Karpas-422 (cell line): ENCODE measurements at regions not wholly inside any gene's neighbourhood (a gene's known extent, or its start where the extent isn't known, plus 50 kb on each side); places are given as distances from the start of the nearest gene placed in this dataset.
"Not testable (repeated sequence)": the region's sequence is repeated elsewhere in the genome, so short reads cannot be mapped to it uniquely, and the experiment has no call there.

Source experiments
- DNase-seq: peaks from one replicate; pipeline ENCODE4 v3.0.0-alpha.2; 2015
- H2AFZ ChIP-seq: fragments of 200-600 bp; sonication (generic); 2 replicates; pipeline ENCODE4 v1.6.1; 2014; ENCODE audit warnings: antibody characterized with exemption, low read length, mixed read lengths
- H3K27ac ChIP-seq: fragments of 200-600 bp; sonication (generic); 2 replicates; pipeline ENCODE4 v1.5.1; 2014; ENCODE audit warnings: mild to moderate bottlenecking, low read length, moderate library complexity
- H3K27me3 ChIP-seq: fragments of 200-600 bp; sonication (generic); 2 replicates; pipeline ENCODE4 v1.6.1; 2014; ENCODE audit warnings: low read length, mixed read lengths
- H3K36me3 ChIP-seq: fragments of 200-600 bp; sonication (generic); 2 replicates; pipeline ENCODE4 v1.6.1; 2014; ENCODE audit warnings: low read length, mixed read lengths; ENCODE audit not compliant: insufficient read depth
- H3K4me1 ChIP-seq: fragments of 200-600 bp; sonication (generic); 2 replicates; pipeline ENCODE4 v1.6.1; 2014; ENCODE audit warnings: mild to moderate bottlenecking, low read length, mixed read lengths
- H3K4me2 ChIP-seq: fragments of 200-600 bp; sonication (generic); 2 replicates; pipeline ENCODE4 v1.6.1; 2014; ENCODE audit warnings: low read length, low read depth, mild to moderate bottlenecking; ENCODE audit not compliant: poor library complexity, severe bottlenecking
- H3K4me3 ChIP-seq: fragments of 200-600 bp; sonication (generic); 2 replicates; pipeline ENCODE4 v1.5.1; 2014; ENCODE audit warnings: mild to moderate bottlenecking, antibody characterized with exemption, low read length, mixed read lengths
- H3K79me2 ChIP-seq: fragments of 200-600 bp; sonication (generic); 2 replicates; pipeline ENCODE4 v1.6.1; 2014; ENCODE audit warnings: mild to moderate bottlenecking, low read length, mixed read lengths
- H3K9ac ChIP-seq: fragments of 200-600 bp; sonication (generic); 2 replicates; pipeline ENCODE4 v1.6.0; 2014; ENCODE audit warnings: low read length
- H3K9me2 ChIP-seq: fragments of 200-600 bp; sonication (generic), shearing (Covaris generic); replicated peaks from 2 replicates; pipeline ENCODE4 v1.6.0; 2014; ENCODE audit warnings: mild to moderate bottlenecking, low read length, moderate library complexity; ENCODE audit not compliant: insufficient read depth
- H3K9me3 ChIP-seq: fragments of 300-700, 200-600 bp; sonication (generic); 2 replicates; pipeline ENCODE4 v1.6.1; 2014; ENCODE audit warnings: low read length, mixed read lengths
- H4K20me1 ChIP-seq: fragments of 200-600 bp; sonication (generic); 2 replicates; pipeline ENCODE4 v1.6.1; 2014; ENCODE audit warnings: mild to moderate bottlenecking, antibody characterized with exemption, low read length, low read depth; ENCODE audit not compliant: insufficient read depth

DNA sequence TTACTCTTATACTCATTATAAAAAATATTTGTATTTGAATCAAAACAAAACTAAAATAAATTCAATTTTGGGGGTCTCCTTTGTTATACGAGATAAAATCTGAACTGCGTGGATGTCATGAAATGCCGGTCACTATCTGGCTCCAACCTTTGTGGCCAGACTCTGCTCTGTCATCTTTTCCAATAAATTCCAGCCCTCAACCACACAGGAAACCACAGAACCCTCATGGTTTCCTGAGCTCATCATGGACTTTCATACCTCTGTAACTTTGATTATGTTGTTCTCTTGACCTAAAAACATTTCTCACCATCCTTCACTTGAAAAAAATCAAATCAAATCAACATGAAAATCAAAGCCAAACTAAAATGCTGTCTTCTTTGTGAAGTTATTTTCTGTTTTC, 724.7 kb downstream of the METTL4 start:
- no peaks in the 10 kb centered on the region for H4K20me1 ChIP-seq

DNA sequence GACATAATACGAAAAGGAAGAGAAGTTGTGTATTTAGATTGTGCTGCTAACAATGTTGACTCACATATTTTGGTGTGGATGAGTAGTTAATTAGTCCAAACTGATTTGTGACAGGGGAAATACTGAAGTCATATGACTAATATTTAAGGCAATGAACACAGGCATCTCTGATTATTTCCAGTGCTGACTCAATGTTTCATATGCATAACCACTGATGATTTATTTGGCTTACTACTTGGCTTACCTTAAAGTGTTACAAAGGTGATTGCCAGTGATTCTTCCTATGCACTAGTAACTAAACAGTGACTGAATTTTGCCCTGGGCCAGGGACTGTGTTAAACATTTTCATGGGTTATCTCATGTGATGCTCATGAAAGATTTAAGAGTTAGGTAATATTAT, 722.6 kb downstream of the METTL4 start:
- Histone ChIP-seq H3K9me2 (peaks cover 4% of the 10 kb centered on the region; the same call in 1 of the 2 replicates), H4K20me1 (no peaks in the 10 kb centered on the region), H3K4me3 (no peak overlapping the region), H3K4me1 (no peaks in the 10 kb centered on the region), H3K9ac (no peak overlapping the region), H3K27ac (no peak overlapping the region), H3K27me3 (no peaks in the 10 kb centered on the region), H3K36me3 (no peaks in the 10 kb centered on the region), H3K4me2 (no peak overlapping the region), H3K79me2 (no peaks in the 10 kb centered on the region), H3K9me3 (no peaks in the 10 kb centered on the region), H2AFZ (no peak overlapping the region)
- DNase-seq, result no peak

More for the DNA sequence above, 724.7 kb downstream of the METTL4 start:
- Histone ChIP-seq H3K4me1 (no peaks in the 10 kb centered on the region), H3K27ac (no peak overlapping the region), H3K4me2 (no peak overlapping the region), H3K36me3 (no peaks in the 10 kb centered on the region), H3K9ac (no peak overlapping the region), H3K27me3 (no peaks in the 10 kb centered on the region), H2AFZ (no peak overlapping the region), H3K9me2 (peaks cover 4% of the 10 kb centered on the region; the same call in 1 of the 2 replicates), H3K4me3 (no peak overlapping the region), H3K79me2 (no peaks in the 10 kb centered on the region), H3K9me3 (no peaks in the 10 kb centered on the region)
- DNase-seq, result no peak

DNA sequence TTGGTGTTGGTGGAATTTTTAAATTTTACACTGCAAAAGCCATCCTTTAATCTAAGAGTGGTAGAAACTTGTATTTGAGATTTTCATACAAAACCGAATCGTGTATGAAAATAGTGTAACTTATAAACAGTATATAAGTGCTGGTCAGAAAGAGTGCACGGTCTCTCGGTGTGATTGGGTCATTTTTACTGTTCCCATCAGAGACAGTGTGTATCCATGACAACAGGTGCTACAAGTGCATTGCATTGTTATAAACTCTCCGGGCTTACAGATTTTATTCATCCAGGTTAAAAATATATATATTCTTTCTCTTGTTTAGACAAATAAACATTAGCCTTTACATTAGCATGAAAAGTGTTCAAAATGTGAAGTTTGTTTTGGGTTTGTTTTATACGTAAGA, 721.9 kb downstream of the METTL4 start:
- Histone ChIP-seq H3K4me3 (no peak overlapping the region), H3K9me2 (peaks cover 4% of the 10 kb centered on the region; the same call in 1 of the 2 replicates), H3K9me3 (no peaks in the 10 kb centered on the region), H3K4me2 (no peak overlapping the region), H3K36me3 (no peaks in the 10 kb centered on the region), H3K27me3 (no peaks in the 10 kb centered on the region), H3K4me1 (no peaks in the 10 kb centered on the region), H2AFZ (no peak overlapping the region), H3K27ac (no peak overlapping the region), H4K20me1 (no peaks in the 10 kb centered on the region), H3K9ac (no peak overlapping the region), H3K79me2 (no peaks in the 10 kb centered on the region)
- DNase-seq, result no peak

DNA sequence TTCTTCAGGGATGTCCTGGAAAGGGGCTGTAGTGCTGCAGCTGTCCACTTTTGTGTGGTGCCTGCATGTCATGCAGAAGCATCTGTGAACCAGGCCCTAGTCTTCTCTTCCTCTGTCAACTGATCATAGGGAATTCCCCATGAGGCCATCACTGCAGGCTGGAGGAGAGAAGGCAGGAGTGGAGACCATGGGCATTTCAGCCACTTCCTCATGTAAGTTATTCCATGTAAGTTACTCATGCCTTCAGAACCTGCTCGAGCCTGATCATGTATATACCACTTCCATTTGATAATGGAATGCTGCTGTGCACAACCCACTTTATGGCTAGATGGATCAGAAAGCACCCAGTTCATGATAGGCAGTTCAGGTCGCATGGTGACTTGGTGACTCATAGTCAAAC, 714.0 kb downstream of the METTL4 start:
- not testable (repeated sequence) for H3K4me2 ChIP-seq, H3K4me3 ChIP-seq, DNase-seq, H3K9me2 ChIP-seq, H3K9me3 ChIP-seq, H3K36me3 ChIP-seq, H3K4me1 ChIP-seq, H2AFZ ChIP-seq, H3K9ac ChIP-seq, H3K27ac ChIP-seq, H3K27me3 ChIP-seq, H4K20me1 ChIP-seq, H3K79me2 ChIP-seq

DNA sequence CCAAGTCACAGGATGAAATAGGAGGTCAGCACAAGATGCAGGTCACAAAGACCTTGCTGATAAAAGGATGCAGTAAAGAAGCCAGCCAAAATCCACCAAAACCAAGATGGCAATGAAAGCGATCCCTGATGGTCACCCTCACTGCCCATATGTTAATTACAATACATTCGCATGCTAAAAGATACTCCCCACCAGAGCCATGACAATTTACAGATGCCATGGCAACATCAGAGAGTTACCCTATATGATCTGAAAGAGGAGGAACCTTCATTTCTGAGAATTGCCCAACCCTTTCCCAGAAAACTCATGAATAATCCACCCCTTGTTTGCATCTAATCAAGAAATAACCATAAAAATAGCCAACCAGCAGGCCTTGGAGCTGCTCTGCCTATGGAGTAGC, 709.8 kb downstream of the METTL4 start:
- Histone ChIP-seq H3K4me1 (no peaks in the 10 kb centered on the region), H3K9ac (no peak overlapping the region), H3K9me2 (no peaks in the 10 kb centered on the region), H4K20me1 (no peaks in the 10 kb centered on the region), H3K4me2 (no peak overlapping the region), H3K4me3 (no peak overlapping the region), H2AFZ (no peak overlapping the region), H3K9me3 (peaks cover 7% of the 10 kb centered on the region), H3K27me3 (no peaks in the 10 kb centered on the region), H3K79me2 (no peaks in the 10 kb centered on the region), H3K36me3 (no peaks in the 10 kb centered on the region), H3K27ac (no peak overlapping the region)
- DNase-seq, result no peak

DNA sequence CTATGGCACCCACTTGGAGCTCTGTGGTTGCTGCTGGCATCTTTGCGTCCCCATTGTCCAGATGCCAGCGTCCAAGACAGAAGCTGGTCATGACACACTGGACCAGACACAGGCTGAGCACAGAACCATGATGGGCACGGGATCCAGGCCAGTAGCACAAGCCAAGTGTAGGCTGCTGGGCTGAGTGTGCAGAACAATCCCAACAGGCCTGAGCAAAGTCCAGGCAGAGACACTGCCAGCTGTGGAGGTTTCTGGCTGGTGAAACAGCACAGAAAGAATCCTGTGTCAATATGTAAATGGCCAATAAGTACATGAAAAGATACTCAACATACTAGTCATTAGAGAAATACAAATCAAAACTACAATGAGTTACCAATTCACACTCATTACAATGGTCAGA, 705.4 kb downstream of the METTL4 start:
- H3K4me2 ChIP-seq, result no peak overlapping the region
- H4K20me1 ChIP-seq, result no peaks in the 10 kb centered on the region
- no peaks in the 10 kb centered on the region for H3K27me3 ChIP-seq
- H3K9me2 ChIP-seq, result no peaks in the 10 kb centered on the region
- H3K9ac ChIP-seq, result no peak overlapping the region
- H3K36me3 ChIP-seq, result no peaks in the 10 kb centered on the region
- peaks cover 7% of the 10 kb centered on the region for H3K9me3 ChIP-seq
- H3K79me2 ChIP-seq, result no peaks in the 10 kb centered on the region
- no peak overlapping the region for H3K4me3 ChIP-seq
- no peak for DNase-seq
- H3K4me1 ChIP-seq, result no peaks in the 10 kb centered on the region
- H3K27ac ChIP-seq, result no peak overlapping the region
- H2AFZ ChIP-seq, result no peak overlapping the region

DNA sequence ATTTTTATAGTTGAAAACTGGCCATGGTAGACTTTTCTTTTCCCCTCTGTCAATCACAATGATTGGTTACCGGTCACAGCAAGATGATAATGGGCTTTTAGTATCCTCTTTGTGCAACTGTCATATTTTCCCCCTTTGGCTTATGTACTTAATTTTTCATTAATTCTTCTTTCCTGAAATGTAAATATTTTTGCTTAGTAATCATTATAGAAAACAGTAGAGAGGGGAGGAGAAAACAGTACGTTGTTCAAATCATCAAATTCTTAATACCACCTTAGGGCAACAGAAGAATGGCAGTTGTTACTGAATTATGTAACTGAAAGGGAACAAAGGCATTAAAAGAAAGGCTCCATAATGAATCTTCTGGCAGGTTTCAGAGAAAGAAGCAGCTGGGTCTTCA, 699.0 kb downstream of the METTL4 start:
- no peak overlapping the region for H3K4me2 ChIP-seq
- H3K36me3 ChIP-seq, result no peaks in the 10 kb centered on the region
- DNase-seq, result no peak
- H3K79me2 ChIP-seq, result no peaks in the 10 kb centered on the region
- no peaks in the 10 kb centered on the region for H4K20me1 ChIP-seq
- H3K9ac ChIP-seq, result no peak overlapping the region
- no peaks in the 10 kb centered on the region for H3K9me2 ChIP-seq
- no peak overlapping the region for H3K27ac ChIP-seq
- no peaks in the 10 kb centered on the region for H3K27me3 ChIP-seq
- no peak overlapping the region for H2AFZ ChIP-seq
- H3K4me1 ChIP-seq, result no peaks in the 10 kb centered on the region
- no peaks in the 10 kb centered on the region for H3K9me3 ChIP-seq
- H3K4me3 ChIP-seq, result no peak overlapping the region

DNA sequence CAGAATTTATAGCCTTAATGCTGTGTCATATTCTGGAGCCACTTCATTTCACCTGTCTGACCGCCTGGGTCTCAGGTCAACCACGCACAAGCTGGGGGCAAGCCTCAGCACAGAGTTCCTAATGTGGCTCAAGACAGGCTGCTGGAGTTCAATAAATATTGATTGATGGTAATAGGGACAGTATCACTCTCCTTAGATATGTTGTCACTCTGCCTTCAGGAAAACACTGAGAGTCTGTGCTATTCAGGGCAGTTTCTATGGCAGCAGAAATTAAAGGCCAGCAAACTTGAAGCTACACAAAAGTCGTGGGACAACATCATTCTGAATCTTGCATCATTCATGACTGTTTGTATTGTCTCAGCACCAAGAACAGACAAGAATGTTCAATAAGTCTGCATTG, 696.1 kb downstream of the METTL4 start:
- Histone ChIP-seq H3K27ac (no peak overlapping the region), H4K20me1 (no peaks in the 10 kb centered on the region), H3K9me3 (no peaks in the 10 kb centered on the region), H3K4me3 (no peak overlapping the region), H3K4me2 (no peak overlapping the region), H3K79me2 (no peaks in the 10 kb centered on the region), H3K9me2 (no peaks in the 10 kb centered on the region), H3K36me3 (no peaks in the 10 kb centered on the region), H3K27me3 (no peaks in the 10 kb centered on the region), H2AFZ (no peak overlapping the region), H3K9ac (no peak overlapping the region), H3K4me1 (no peaks in the 10 kb centered on the region)
- DNase-seq, result no peak

DNA sequence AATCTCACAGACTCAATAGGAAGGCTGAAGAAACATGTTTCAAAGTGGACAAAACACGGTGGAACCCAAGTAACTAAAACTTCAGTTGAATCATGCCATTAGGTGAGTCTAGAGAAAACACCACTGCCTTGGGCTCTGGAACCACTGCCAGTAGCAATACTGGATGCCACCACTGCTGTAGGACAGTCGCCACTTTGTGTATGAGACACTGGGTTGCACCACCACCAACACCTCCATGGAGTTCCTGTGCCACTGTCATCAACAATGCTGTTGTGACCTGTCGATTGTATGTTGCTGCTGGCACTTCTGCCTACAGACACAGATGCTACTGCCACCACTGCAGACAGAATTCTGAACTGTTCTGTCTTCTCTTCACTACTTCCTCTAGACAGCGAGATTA, 686.7 kb downstream of the METTL4 start:
- no peaks in the 10 kb centered on the region for H3K27me3 ChIP-seq
- no peak for DNase-seq
- no peak overlapping the region for H3K27ac ChIP-seq
- no peaks in the 10 kb centered on the region for H4K20me1 ChIP-seq
- H3K36me3 ChIP-seq, result no peaks in the 10 kb centered on the region
- peaks cover 3% of the 10 kb centered on the region; the same call in 1 of the 2 replicates for H3K9me2 ChIP-seq
- no peaks in the 10 kb centered on the region for H3K4me1 ChIP-seq
- H3K9me3 ChIP-seq, result no peaks in the 10 kb centered on the region
- no peak overlapping the region for H3K4me2 ChIP-seq
- no peaks in the 10 kb centered on the region for H3K79me2 ChIP-seq
- H3K4me3 ChIP-seq, result no peak overlapping the region
- no peak overlapping the region for H3K9ac ChIP-seq
- no peak overlapping the region for H2AFZ ChIP-seq
